ENCODE measurements at regions not wholly inside any gene's neighbourhood (a gene's known extent, or its start where the extent isn't known, plus 50 kb on each side); places are given as distances from the start of the nearest gene placed in this dataset.

- Mint-ChIP-seq H3K4me3 (no peak overlapping the region), H3K27me3 (peaks cover 4% of the 10 kb centered on the region), H3K27ac (no peak overlapping the region), H3K36me3 (ENCODE audit: low read depth) (no peaks in the 10 kb centered on the region), H3K9me3 (peaks cover 7% of the 10 kb centered on the region), H3K4me1 (ENCODE audit: low read depth) (no peaks in the 10 kb centered on the region)
- DNase-seq = no peak
Observed at GRCh38 chr6:10276106-10276505, 138.8 kb downstream of the TFAP2A start.

DNA sequence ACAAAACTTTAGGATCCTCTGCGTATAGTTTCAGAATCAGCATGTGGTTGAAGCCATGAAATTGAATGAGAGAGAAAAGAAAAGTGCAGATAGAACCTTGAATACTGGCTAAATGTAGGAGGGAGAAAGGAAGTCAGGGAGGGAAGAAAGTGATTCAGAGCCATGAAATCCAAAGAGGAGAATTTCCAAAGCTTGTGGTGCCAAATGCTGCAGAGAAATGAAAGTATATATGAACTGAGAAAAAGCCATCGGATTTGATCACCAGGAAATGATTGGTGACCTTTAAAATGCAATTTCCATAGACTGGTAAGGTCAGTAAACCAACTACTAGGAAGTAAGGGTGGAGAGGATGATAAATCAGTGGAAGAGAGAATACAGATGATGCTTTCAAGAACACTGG, 142.3 kb downstream of the TFAP2A start:
- DNase-seq = no peak
- Mint-ChIP-seq H3K36me3 (ENCODE audit: low read depth) (no peaks in the 10 kb centered on the region), H3K27me3 (peaks cover 24% of the 10 kb centered on the region), H3K9me3 (peaks cover 7% of the 10 kb centered on the region), H3K4me3 (no peak overlapping the region), H3K27ac (no peak overlapping the region), H3K4me1 (ENCODE audit: low read depth) (no peaks in the 10 kb centered on the region)

DNA sequence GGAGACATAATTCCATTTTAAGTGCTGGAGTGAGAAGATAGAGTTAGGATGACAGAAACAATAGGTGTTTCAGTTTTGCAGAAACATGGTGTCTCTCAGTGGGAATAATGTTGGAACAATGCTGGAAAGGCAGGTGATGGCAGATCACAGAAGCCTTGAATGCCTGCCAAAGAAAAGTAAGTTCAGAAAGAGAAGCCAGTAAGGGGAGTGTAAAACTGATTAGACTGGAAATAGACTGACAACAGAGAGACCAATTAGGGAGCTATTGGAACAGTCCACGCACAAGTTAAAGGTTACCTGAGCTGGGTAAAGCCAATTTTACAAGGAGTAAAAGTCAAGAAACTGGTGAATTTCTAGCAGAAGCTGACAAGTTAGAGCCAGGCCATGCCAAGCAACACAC, 142.9 kb downstream of the TFAP2A start:
- DNase-seq = no peak
- peaks cover 3% of the 10 kb centered on the region for H3K9me3 Mint-ChIP-seq
- peaks cover 24% of the 10 kb centered on the region for H3K27me3 Mint-ChIP-seq
- H3K4me3 Mint-ChIP-seq = no peak overlapping the region
- H3K4me1 Mint-ChIP-seq (ENCODE audit: low read depth) = no peaks in the 10 kb centered on the region
- no peak overlapping the region for H3K27ac Mint-ChIP-seq
- no peaks in the 10 kb centered on the region for H3K36me3 Mint-ChIP-seq (ENCODE audit: low read depth)

DNA sequence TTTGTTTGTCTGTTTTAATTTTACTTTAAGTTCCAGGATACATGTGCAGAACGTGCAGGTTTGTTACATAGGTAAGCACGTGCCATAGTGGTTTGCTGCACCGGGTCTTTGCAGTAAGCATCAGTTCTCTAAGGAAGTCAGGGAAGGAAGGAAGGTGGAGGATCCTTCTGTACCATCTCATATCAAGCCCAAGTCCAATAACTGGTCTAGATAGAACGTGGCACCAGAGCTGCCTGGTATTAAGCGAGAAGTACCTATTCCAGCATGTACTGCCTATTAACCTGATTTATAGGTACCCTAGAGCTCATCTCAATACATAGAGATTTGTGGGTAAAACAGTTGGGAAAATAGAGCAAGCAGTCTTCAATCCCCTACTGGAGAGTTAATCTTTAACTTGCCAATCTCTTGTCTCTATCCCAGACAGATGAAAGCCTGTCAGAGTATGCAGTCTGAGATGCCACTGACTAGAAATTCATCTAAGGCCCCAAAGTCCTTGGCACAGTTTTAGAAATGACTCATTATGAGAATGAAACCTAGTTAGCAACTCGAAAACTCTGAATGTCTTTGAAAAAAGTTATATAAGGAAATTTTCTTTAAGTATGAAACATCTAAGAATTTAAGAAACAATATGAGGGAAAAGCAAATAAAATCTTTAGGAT, 144.9 kb downstream of the TFAP2A start:
- no peaks in the 10 kb centered on the region for H3K36me3 Mint-ChIP-seq (ENCODE audit: low read depth)
- no peaks in the 10 kb centered on the region for H3K4me1 Mint-ChIP-seq (ENCODE audit: low read depth)
- no peaks in the 10 kb centered on the region for H3K9me3 Mint-ChIP-seq
- DNase-seq = no peak
- no peak overlapping the region for H3K4me3 Mint-ChIP-seq
- H3K27me3 Mint-ChIP-seq = peaks cover 30% of the 10 kb centered on the region
- no peak overlapping the region for H3K27ac Mint-ChIP-seq

- Mint-ChIP-seq H3K4me3 (no peak overlapping the region), H3K4me1 (ENCODE audit: low read depth) (no peaks in the 10 kb centered on the region)
- DNase-seq = no peak
Observed at GRCh38 chr6:10268611-10269310, 146.1 kb downstream of the TFAP2A start.

DNA sequence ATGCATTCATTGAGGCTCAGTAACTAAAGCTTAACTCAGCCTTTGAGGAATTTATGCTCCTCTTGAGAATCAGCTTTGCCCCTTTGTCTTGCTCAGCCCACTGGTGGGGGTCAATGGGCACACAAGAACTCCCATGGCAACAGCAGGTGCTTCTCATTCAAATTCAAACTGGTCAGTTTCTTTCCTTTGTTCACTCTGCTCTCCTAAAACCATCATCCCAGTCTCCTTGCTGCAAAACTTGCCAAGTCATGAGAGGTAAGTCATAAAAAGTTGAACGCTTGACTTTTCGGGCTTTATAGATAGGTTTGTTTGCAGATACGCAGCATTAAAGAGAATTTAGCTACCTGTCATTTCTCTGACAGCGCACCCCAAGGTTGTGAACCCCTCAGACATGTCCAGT, 146.8 kb downstream of the TFAP2A start:
- H3K4me1 Mint-ChIP-seq (ENCODE audit: low read depth) = no peaks in the 10 kb centered on the region
- peaks cover 30% of the 10 kb centered on the region for H3K27me3 Mint-ChIP-seq
- no peak overlapping the region for H3K27ac Mint-ChIP-seq
- DNase-seq = no peak
- no peaks in the 10 kb centered on the region for H3K9me3 Mint-ChIP-seq
- no peak overlapping the region for H3K4me3 Mint-ChIP-seq
- no peaks in the 10 kb centered on the region for H3K36me3 Mint-ChIP-seq (ENCODE audit: low read depth)

More at GRCh38 chr6:10268611-10269310, 146.1 kb downstream of the TFAP2A start:
- Mint-ChIP-seq H3K36me3 (ENCODE audit: low read depth) (no peaks in the 10 kb centered on the region), H3K27me3 (peaks cover 30% of the 10 kb centered on the region), H3K9me3 (no peaks in the 10 kb centered on the region), H3K27ac (no peak overlapping the region)

- Mint-ChIP-seq H3K9me3 (no peaks in the 10 kb centered on the region), H3K4me3 (no peak overlapping the region), H3K36me3 (ENCODE audit: low read depth) (no peaks in the 10 kb centered on the region), H3K27ac (no peak overlapping the region), H3K27me3 (peaks cover 30% of the 10 kb centered on the region), H3K4me1 (ENCODE audit: low read depth) (no peaks in the 10 kb centered on the region)
- no peak for DNase-seq
Observed at GRCh38 chr6:10266462-10266861, 148.4 kb downstream of the TFAP2A start.

GRCh38 chr6:10266061-10266460, 148.8 kb downstream of the TFAP2A start:
- H3K4me1 Mint-ChIP-seq (ENCODE audit: low read depth) = no peaks in the 10 kb centered on the region
- H3K4me3 Mint-ChIP-seq = no peak overlapping the region
- H3K27me3 Mint-ChIP-seq = peaks cover 29% of the 10 kb centered on the region
- H3K9me3 Mint-ChIP-seq = no peaks in the 10 kb centered on the region
- H3K27ac Mint-ChIP-seq = no peak overlapping the region
- DNase-seq = no peak
- no peaks in the 10 kb centered on the region for H3K36me3 Mint-ChIP-seq (ENCODE audit: low read depth)

DNA sequence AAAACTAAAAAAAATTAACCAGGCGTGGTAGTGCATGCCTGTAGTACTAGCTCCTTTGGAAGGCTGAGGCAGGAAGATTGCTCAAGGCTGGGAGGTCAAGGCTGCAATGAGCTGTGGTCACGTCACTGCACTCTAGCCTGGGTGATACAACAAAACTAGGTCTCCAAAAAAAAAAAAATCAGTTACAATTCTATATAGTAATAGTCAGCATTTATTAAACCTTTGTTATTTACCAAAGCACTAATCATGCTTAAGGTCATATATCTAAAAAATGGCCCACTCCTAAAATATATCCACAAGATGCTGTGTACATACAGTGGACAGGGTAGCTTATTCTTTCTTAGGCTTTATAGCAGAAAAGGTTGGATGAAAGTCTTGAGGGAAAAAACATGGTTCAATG, 152.4 kb downstream of the TFAP2A start:
- Mint-ChIP-seq H3K4me3 (no peak overlapping the region), H3K27me3 (peaks cover 6% of the 10 kb centered on the region), H3K4me1 (ENCODE audit: low read depth) (no peaks in the 10 kb centered on the region), H3K27ac (no peak overlapping the region), H3K36me3 (ENCODE audit: low read depth) (no peaks in the 10 kb centered on the region), H3K9me3 (peaks cover 2% of the 10 kb centered on the region)
- no peak for DNase-seq

GRCh38 chr6:10259671-10260070, 155.2 kb downstream of the TFAP2A start:
- H3K27ac Mint-ChIP-seq = no peak overlapping the region
- no peak for DNase-seq
- H3K4me1 Mint-ChIP-seq (ENCODE audit: low read depth) = no peaks in the 10 kb centered on the region
- H3K27me3 Mint-ChIP-seq = no peaks in the 10 kb centered on the region
- peaks cover 9% of the 10 kb centered on the region for H3K9me3 Mint-ChIP-seq
- H3K36me3 Mint-ChIP-seq (ENCODE audit: low read depth) = no peaks in the 10 kb centered on the region
- H3K4me3 Mint-ChIP-seq = no peak overlapping the region

GRCh38 chr6:10258341-10258740, 156.5 kb downstream of the TFAP2A start:
- Mint-ChIP-seq H3K4me1 (ENCODE audit: low read depth) (no peaks in the 10 kb centered on the region), H3K27me3 (no peaks in the 10 kb centered on the region), H3K4me3 (no peak overlapping the region), H3K36me3 (ENCODE audit: low read depth) (no peaks in the 10 kb centered on the region), H3K9me3 (peaks cover 9% of the 10 kb centered on the region), H3K27ac (no peak overlapping the region)
- no peak for DNase-seq

DNA sequence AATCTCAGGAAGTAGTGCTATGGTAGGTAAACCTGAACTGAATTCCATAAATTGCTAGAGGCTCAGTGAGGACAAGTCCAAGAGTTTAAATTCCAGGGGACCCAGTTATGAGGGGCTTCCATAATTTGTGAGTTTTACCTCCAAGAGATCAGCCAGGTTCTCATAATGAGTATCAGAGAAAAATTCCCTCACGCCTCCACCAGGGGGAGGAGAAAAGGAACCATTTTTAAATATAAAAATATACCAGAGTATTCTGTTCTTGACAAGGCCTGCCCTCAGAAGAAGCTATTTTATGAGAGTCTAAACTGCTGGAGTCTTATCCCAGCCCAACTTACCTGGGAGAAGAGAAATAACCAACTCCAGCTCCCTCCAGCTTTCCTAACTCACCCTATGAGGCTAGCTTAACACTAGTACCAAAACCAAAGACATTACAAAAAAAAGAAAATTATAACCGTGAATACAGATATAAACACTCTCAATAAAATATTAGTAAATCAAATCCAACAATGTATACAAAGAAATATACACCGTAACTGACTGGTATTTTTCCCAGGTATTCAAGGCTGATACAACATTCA, 158.7 kb downstream of the TFAP2A start:
- Mint-ChIP-seq H3K9me3 (peaks cover 9% of the 10 kb centered on the region), H3K36me3 (ENCODE audit: low read depth) (no peaks in the 10 kb centered on the region), H3K4me3 (no peak overlapping the region), H3K4me1 (ENCODE audit: low read depth) (no peaks in the 10 kb centered on the region), H3K27me3 (peaks cover 10% of the 10 kb centered on the region), H3K27ac (no peak overlapping the region)
- DNase-seq = no peak

- H3K27ac Mint-ChIP-seq = no peak overlapping the region
- H3K4me1 Mint-ChIP-seq (ENCODE audit: low read depth) = no peaks in the 10 kb centered on the region
- H3K36me3 Mint-ChIP-seq (ENCODE audit: low read depth) = no peaks in the 10 kb centered on the region
- DNase-seq = no peak
- no peak overlapping the region for H3K4me3 Mint-ChIP-seq
- peaks cover 23% of the 10 kb centered on the region for H3K27me3 Mint-ChIP-seq
- H3K9me3 Mint-ChIP-seq = no peaks in the 10 kb centered on the region
Observed at GRCh38 chr6:10250655-10251220, 164.1 kb downstream of the TFAP2A start.

DNA sequence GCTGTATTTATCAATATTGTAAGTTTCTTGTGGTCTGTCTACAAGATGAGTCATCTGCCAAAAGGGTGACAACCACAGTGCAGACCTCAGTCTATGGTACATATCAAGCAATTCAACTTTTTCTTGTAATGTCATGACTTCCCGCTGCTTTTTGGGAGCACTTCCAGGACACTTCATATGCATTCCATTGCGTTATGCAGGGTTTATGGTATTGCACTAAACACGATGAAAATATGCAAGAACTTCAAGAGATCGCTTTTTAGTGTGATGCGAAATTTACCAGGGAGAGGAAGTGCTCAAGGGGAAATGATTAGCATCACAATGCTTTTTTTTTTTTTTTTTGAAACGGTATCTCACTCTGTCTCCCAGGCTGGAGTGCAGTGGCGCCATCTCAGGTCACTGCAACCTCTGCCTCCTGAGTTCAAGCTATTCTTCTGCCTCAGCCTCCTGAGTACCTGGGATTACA, 166.5 kb downstream of the TFAP2A start:
- H3K27ac Mint-ChIP-seq = no peak overlapping the region
- H3K27me3 Mint-ChIP-seq = peaks cover 23% of the 10 kb centered on the region
- no peak for DNase-seq
- no peaks in the 10 kb centered on the region for H3K9me3 Mint-ChIP-seq
- no peaks in the 10 kb centered on the region for H3K4me1 Mint-ChIP-seq (ENCODE audit: low read depth)
- H3K36me3 Mint-ChIP-seq (ENCODE audit: low read depth) = no peaks in the 10 kb centered on the region
- H3K4me3 Mint-ChIP-seq = no peak overlapping the region

Measured in activated T-cell treated with anti-CD3 and anti-CD28 coated beads, Interleukin-2, amount 50 U/mL, for 24 hours (primary cell).